ENCODE measurements at regions not wholly inside any gene's neighbourhood (a gene's known extent, or its start where the extent isn't known, plus 50 kb on each side); places are given as distances from the start of the nearest gene placed in this dataset.
A peak's percentile ranks its signal among the peaks of the same experiment; 100 is the strongest.
"Not testable (repeated sequence)": the region's sequence is repeated elsewhere in the genome, so short reads cannot be mapped to it uniquely, and the experiment has no call there.

DNA sequence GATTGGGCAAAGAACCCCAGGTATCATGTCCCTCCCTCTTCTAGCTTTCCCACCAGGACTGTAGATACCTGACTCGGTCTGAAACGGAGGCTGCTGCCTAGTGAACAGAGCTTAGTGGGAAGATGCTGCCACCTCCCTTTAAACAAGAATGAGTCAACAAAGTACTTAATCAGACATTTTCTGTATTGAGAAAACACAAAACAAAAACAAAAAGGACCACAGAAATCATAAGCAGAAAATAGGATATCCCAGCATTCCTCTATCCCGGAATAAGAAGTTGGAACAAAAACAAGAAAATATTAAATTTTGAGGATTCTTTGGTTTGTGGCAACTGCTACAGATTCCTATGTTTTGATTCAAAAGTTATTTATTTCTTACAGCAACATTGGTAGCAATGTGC is 51.7 kb upstream of the COL8A1 start:
- peak; percentile 51 for DNase-seq

DNA sequence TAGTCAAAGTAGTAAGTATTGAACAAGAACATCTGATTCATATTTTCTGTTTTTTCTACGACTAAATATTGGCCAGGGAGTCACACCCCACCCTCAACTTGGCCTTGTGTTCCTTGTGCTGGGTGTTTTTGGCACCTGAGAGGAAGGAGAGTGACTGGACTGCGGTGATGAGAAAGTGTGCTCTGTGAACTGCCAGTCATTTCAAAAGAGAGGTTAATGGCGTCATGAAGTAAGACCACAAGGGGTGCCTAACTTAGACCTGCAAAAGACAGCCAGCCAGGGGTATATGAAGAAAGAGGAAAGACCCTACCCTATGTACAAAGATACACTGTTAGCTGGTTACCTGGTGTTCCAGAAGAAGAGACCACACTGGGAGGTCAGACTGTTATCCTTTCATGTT is 58.4 kb upstream of the COL8A1 start:
- DNase-seq, result no peak

GRCh38 chr3:99579246-99579645 is 59.1 kb upstream of the COL8A1 start:
- peak; percentile 85 for DNase-seq

GRCh38 chr3:99578339-99578970 is 59.9 kb upstream of the COL8A1 start:
- DNase-seq, result no peak

DNA sequence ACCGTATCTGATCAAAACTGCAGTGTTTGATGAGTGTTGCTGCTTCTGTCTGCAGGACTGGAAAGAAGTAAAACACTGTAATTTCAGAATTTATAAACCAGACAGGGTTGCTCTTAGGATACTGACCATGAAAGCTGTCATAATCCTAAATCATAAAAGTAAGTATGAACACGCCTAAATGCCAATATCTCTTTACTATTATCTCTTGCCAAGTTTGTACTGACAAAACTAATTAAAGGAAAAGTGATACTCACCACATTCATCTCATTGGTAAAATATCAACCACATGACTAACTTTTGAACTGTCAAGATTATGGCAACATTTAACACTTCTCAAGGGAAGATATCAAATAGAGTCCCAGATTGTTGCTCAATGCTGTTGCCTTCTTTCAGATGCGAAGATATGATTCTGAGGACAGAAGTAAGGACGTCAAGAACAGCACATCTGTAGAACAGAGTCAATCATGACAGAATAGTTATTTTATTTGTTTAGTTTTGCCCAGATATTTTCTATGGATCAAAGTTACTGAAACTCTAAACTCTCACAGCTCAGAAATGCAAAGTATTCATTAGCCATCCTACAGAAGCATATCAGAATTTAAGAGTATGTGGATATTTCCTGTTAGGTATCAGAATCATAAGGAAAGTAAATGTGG is 61.4 kb upstream of the COL8A1 start:
- DNase-seq, result peak; percentile 52

DNA sequence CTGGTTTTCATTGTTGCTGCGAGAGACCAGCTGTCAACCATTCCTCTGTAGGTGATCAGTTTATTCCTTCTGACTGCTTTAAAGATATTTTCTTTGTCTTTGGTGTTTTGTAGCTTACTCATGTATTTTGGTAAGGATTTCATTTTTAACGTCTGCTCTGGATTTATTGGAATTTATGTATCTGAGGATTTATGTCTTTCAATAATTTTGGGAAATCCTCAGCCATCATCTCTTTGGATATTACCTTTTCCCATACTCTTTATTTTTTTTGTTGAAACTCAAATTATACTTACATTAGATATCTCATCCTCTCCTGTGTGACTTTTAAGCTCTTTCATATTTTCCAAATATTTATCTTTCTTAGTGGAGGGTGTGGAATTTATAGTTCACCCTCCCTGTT is 62.7 kb upstream of the COL8A1 start:
- DNase-seq, result no peak

DNA sequence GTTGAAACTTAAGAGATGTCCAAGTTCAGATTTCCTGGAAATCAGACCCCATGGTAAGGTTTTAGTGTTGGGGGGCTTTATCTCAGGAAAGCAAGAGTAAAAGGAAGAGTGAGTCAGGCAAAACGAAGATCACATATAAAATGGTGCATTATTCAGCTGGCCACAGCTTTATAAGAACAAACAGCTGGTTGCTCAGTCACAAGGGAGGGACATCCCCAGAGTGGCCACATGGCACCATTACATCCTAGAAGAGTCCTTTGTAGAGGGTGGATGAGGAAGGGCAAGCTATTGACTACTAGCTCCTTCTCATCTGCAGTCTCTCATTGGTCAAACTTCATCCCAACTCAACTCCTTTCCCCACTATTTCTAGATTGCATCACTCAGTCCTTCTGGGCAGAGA is 68.3 kb upstream of the COL8A1 start:
- DNase-seq, result no peak

- no peak for DNase-seq
Measured at GRCh38 chr3:99568663-99569335, 69.6 kb upstream of the COL8A1 start.

DNA sequence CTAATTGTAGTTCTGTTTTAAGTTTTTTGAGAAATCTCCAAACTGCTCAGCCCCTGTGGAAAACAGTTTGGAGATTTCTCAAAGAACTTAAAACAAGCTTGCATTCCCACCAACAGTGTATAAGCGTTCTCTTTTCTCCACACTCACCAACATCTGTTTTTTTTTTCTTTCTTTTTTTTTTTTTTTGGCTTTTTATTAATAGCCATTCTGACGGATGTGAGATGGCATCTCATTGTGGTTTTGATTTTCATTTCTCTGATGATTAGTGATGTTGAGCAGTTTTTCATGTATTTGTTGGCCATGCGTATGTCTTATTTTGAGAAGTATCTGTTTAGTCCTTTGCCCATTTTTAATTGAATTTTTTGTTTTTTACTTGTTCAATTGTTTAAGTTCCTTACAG is 73.1 kb upstream of the COL8A1 start:
- DNase-seq, result peak; percentile 69

DNA sequence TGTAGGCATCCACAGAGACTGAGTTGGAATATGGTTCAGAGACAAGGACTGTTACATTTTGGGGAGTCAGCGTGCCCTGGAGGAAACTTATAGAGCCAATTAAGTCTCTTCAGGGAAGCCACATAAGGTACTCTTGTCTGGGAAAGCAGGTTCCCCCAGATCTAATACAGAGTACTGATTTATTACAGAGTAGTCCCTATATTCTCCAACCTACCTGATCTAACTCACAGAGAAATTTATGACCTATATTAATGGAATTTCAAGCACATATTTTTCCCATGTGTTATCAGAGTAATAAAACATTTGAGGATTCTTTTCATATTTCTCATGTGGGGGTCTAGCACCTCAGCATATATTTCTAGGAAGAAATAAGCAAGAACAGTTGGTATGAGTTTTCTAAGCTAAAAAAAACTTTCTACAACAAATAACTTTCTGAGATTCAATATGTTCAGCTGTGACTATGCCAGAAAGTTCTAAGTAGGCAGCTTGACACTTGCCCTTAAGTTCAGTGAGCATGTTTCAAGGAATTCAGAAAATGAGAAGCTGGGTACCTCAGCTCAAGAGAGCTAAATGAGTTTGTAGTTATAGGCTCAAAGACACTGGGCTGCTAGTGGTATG is 75.3 kb upstream of the COL8A1 start:
- peak; percentile 90 for DNase-seq

- peak; percentile 48 for DNase-seq
Measured at GRCh38 chr3:99562138-99562537, 76.3 kb upstream of the COL8A1 start.

DNA sequence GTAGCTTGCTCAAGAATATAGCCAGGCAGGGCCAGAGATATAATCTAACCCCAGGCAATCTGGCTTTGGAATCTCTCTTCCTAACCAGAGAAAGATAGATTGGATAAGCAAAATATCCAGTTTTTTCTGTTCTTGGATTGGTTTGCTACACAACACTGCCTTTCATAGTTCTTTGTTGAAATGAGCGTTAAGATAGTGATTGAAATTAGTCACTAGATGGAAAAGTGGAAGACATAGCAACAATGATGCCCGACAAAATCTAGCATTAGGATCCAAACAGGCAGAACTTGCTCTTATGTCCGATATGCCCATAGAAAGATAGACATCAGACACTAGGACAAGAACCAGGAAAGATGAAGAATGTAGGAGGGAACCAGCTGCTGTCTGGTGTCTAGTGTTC is 77.3 kb upstream of the COL8A1 start:
- no peak for DNase-seq

DNA sequence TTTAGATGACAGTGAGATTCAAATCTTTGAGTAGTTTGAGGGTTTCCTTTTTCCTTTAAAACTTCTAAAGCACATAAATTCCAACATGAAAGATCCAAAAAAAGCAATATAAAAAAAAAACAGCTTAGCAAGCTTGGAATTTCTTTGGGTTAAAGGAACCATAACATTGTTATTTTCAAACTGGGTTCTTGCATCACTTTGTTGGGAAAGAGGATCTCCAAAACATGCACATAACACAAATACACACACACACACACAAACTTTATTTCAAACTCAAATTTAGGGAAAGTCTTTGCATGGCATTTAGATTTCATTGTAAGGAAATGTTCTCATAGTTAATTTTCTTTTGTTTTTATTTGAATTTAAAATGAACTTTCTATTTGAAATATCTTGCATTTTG is 79.2 kb upstream of the COL8A1 start:
- DNase-seq, result no peak

DNA sequence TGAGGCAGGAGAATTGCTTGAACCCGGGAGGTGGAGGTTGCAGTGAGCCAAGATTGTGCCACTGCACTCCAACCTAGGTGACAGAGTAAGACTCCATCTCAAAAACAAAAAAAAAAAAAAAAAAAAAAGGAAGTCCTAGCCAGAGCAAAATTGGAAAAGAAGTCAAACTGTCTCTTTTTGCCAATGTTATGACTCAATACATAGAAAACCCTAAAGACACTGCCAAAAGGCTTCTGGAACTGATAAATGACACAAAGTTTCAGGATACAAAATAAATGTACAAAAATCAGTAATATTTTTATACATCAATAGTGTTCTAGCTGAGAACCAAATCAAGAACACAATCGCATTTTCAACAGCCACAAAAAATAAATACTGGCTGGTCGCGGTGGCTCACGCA is 82.5 kb upstream of the COL8A1 start:
- not testable (repeated sequence) for DNase-seq

DNA sequence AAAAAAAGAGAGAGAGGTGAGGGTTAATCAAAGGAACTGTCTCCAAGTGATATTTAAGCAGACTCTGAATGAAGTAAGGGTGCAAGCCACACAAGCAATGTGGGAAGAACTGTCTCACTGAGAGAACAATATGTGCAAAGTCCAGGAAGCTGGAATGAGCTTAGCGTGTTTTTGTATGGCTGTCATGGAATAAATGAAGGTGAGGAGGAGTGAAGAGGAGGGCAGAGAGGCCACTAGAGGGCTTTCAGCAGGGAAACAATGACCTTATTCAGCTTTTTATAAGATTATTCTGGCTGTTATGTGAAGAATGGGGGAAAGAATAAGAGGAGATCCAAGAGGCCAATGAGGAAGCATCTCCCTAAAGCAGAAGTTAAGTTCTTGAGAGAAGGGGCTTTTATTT is 86.9 kb upstream of the COL8A1 start:
- no peak for DNase-seq

GRCh38 chr3:99549957-99550603 is 88.3 kb upstream of the COL8A1 start:
- DNase-seq, result peak; percentile 61

DNA sequence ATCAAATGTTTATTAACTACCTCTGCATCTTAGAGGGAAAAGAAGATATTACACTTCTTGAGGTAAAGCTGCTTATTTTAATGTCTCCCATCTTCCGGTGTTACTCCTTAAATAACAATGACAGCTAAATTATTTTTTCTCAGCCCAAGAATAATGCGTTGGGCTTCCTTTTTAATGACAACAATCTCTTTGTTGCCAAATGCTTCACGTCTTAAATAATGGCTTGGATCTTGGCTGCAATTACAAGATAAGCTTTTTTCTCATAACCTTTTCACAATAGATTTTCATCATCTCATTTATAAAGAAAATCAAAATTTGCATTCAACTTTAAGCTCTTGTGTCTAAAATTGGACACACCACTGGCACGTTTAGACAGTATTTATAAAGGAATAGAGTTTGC is 89.2 kb upstream of the COL8A1 start:
- no peak for DNase-seq

- DNase-seq, result no peak
Measured at GRCh38 chr3:99548674-99549073, 89.7 kb upstream of the COL8A1 start.

GRCh38 chr3:99545941-99546580 is 92.3 kb upstream of the COL8A1 start:
- DNase-seq, result no peak

DNA sequence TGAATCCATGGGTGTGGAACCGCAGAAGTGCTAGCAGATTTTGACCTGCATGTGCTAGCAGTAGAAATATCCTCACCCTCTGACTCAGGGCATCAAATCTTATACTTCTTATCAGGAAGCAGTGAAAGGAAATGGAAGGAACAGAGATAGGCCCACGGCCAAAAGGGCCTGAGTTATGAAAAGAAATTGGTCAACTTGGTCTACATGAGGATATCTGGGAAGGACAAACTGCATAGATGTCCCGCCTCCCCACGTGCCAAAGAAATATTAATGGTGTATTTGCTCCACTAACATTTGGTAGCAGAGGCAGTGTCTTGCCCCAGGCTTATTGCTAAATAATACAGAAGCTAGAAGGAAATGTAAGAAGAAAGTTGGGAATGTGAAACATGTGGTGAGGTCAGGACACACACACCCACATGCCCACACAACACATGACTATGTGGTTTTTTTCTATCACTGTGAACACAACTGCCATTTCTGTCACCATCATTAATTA is 93.6 kb upstream of the COL8A1 start:
- DNase-seq, result peak; percentile 63

- no peak for DNase-seq
Measured at GRCh38 chr3:99543796-99544195, 94.6 kb upstream of the COL8A1 start.

GRCh38 chr3:99542767-99543518 is 95.5 kb upstream of the COL8A1 start:
- no peak for DNase-seq

Measured in fibroblast of skin of right quadriceps (primary cell).